ENCODE measurements at regions not wholly inside any gene's neighbourhood (a gene's known extent, or its start where the extent isn't known, plus 50 kb on each side); places are given as distances from the start of the nearest gene placed in this dataset.

- TF ChIP-seq CTCF (IDR thresholded peaks at IDR 0.05) (no peak), POLR2A (IDR thresholded peaks at IDR 0.05) (no peak), POLR2AphosphoS5 (IDR thresholded peaks at IDR 0.05; ENCODE audit: insufficient read depth in 1 of 2, low read depth in 1 of 2) (no peak)
Observed at GRCh38 chr1:213329406-213330008, 278.5 kb downstream of the RPS6KC1 start.
